ENCODE measurements at regions not wholly inside any gene's neighbourhood (a gene's known extent, or its start where the extent isn't known, plus 50 kb on each side); places are given as distances from the start of the nearest gene placed in this dataset.
"Not testable (repeated sequence)": the region's sequence is repeated elsewhere in the genome, so short reads cannot be mapped to it uniquely, and the experiment has no call there.

GRCh38 chr2:111625157-111625537, 258.8 kb downstream of the ANAPC1 start:
- H3K9me3 ChIP-seq (ENCODE audit: insufficient read depth in 2 of 2, low read depth in 1 of 2, low read length in 1 of 2); H3K18ac ChIP-seq (ENCODE audit: extremely low read depth, low read length); H4K8ac ChIP-seq (ENCODE audit: extremely low read depth, insufficient read depth, low read length); H4K91ac ChIP-seq (replicated peaks; ENCODE audit: insufficient read length, low read length); H3K79me1 ChIP-seq (ENCODE audit: low read depth, low read length); DNase-seq (ENCODE audit: low read depth in 1 of 2, low spot score in 2 of 2); H2BK5ac ChIP-seq (ENCODE audit: low read depth, low read length); H3K4ac ChIP-seq (replicated peaks; ENCODE audit: insufficient read length, low read depth, low read length); H3K4me1 ChIP-seq (replicated peaks in 1 of 4; ENCODE audit: control insufficient read depth in 3 of 4, insufficient read depth in 4 of 4, low read length in 3 of 4); H2BK12ac ChIP-seq (ENCODE audit: low read depth, low read length); H2AK5ac ChIP-seq (ENCODE audit: low read depth, low read length); H3K56ac ChIP-seq (replicated peaks; ENCODE audit: insufficient read length, low read depth, low read length); H3K79me2 ChIP-seq (ENCODE audit: control insufficient read depth in 1 of 2, insufficient read depth in 2 of 2, low read length in 2 of 2); H3K4me2 ChIP-seq (ENCODE audit: insufficient read depth in 1 of 2, low read depth in 2 of 2, low read length in 2 of 2); H2BK120ac ChIP-seq (replicated peaks; ENCODE audit: low read depth, low read length); H3K27me3 ChIP-seq (replicated peaks in 1 of 4; ENCODE audit: control insufficient read depth in 3 of 4, extremely low read depth in 1 of 4, insufficient read depth in 3 of 4, low read length in 3 of 4); H2AFZ ChIP-seq (ENCODE audit: low read length); H4K5ac ChIP-seq (ENCODE audit: insufficient read length, low read depth, low read length); FAIRE-seq; H2BK20ac ChIP-seq (ENCODE audit: low read length); H3K27ac ChIP-seq (ENCODE audit: low read depth, low read length); H3K4me3 ChIP-seq (ENCODE audit: extremely low read depth in 1 of 4, insufficient read depth in 2 of 4, low read depth in 3 of 4, low read length in 4 of 4); H3K9ac ChIP-seq (replicated peaks in 1 of 4; ENCODE audit: extremely low read depth in 1 of 4, low read depth in 3 of 4, low read length in 3 of 4); H4K20me1 ChIP-seq (replicated peaks in 1 of 2; ENCODE audit: control insufficient read depth in 1 of 2, insufficient read depth in 2 of 2, low read length in 2 of 2); H2BK15ac ChIP-seq (ENCODE audit: low read length); H3K36me3 ChIP-seq (ENCODE audit: control insufficient read depth in 2 of 4, insufficient read depth in 4 of 4, low read length in 3 of 4); H3K23me2 ChIP-seq (ENCODE audit: low read depth, low read length); H3K23ac ChIP-seq (ENCODE audit: insufficient read length); H3K14ac ChIP-seq (ENCODE audit: insufficient read length): not testable (repeated sequence)
- CTCF ChIA-PET (ENCODE audit: partially characterized antibody): interaction anchor here (0.5 to 1.4 kb wide), 3 partner anchors 15 to 505 kb away, joined by 3 to 6 read pairs (median 5); no protein-coding TSS in a partner anchor
- 94% methylated on average over 8 of the region's 12 CpGs; no CpG with 5 or more reads in 1 of the 2 experiments for WGBS, 2 experiments (ENCODE audit: extremely low coverage in 1 of 2, insufficient coverage in 1 of 2, insufficient read length in 1 of 2, insufficient replicate concordance in 2 of 2, low coverage in 1 of 2, low lambda C conversion rate in 2 of 2, missing lambda C conversion rate in 1 of 2)
- POLR2A ChIA-PET (ENCODE audit: partially characterized antibody): interaction anchor here (0.5 kb wide), 1 partner anchor 904 kb away, joined by 3 read pairs; no protein-coding TSS in a partner anchor

Measured in H1 (cell line).